ENCODE measurements at regions not wholly inside any gene's neighbourhood (a gene's known extent, or its start where the extent isn't known, plus 50 kb on each side); places are given as distances from the start of the nearest gene placed in this dataset.
"Not testable (repeated sequence)": the region's sequence is repeated elsewhere in the genome, so short reads cannot be mapped to it uniquely, and the experiment has no call there.

DNA sequence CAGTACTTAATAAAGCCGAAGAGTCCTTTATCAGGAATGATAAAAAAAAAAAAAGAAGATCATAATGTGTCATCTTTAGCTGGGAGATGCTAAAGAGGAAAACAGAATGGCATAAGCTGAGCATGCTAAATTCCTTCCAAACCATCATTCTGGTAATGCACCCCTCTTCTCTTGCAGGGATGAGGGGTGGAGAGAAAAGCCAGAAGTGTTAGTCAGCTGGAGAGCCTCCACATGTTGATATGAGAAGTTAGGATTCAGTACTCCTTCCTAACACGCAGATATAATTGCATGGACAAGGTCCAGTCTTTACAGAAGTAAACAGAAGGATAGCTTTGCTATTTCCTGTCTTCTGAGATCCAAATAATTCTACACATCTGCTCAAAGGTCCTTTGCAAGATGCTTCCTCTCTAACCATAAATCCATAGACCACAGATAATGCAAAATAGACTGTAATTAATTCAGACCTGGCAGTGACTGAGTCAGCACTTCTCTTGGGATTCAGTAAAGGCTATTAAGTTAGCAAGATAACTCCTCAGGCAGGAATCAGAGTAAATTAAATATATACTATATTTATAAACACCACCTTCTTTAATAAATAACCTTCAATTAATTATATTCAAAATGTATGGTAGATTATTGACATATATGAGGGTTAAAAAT lies 930.0 kb upstream of the KLHL29 start:
- TF ChIP-seq EP300 (IDR thresholded peaks at IDR 0.05) = no peak
- TF ChIP-seq, protein P1, sequence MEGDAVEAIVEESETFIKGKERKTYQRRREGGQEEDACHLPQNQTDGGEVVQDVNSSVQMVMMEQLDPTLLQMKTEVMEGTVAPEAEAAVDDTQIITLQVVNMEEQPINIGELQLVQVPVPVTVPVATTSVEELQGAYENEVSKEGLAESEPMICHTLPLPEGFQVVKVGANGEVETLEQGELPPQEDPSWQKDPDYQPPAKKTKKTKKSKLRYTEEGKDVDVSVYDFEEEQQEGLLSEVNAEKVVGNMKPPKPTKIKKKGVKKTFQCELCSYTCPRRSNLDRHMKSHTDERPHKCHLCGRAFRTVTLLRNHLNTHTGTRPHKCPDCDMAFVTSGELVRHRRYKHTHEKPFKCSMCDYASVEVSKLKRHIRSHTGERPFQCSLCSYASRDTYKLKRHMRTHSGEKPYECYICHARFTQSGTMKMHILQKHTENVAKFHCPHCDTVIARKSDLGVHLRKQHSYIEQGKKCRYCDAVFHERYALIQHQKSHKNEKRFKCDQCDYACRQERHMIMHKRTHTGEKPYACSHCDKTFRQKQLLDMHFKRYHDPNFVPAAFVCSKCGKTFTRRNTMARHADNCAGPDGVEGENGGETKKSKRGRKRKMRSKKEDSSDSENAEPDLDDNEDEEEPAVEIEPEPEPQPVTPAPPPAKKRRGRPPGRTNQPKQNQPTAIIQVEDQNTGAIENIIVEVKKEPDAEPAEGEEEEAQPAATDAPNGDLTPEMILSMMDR (IDR thresholded peaks at IDR 0.05) = no peak
- TF ChIP-seq POLR2A (IDR thresholded peaks at IDR 0.05) = no peak
- TF ChIP-seq POLR2AphosphoS5 (IDR thresholded peaks at IDR 0.05) = no peak
- 34 to 68% (median 59%) methylated on average over 2 of the region's 2 CpGs for WGBS, 5 donors
- Histone ChIP-seq H3K27ac (no peak overlapping the region), H3K9me3 (no peaks in the 10 kb centered on the region), H3K27me3 (no peaks in the 10 kb centered on the region), H3K36me3 (no peaks in the 10 kb centered on the region), H3K4me3 (no peak overlapping the region), H3K4me1 (no peaks in the 10 kb centered on the region)
- peak in 1 of 2 donors; percentile 79 for DNase-seq
- intact Hi-C loops (cut with DNase I; ENCODE audit: low total_unique reads) = no loop called here

DNA sequence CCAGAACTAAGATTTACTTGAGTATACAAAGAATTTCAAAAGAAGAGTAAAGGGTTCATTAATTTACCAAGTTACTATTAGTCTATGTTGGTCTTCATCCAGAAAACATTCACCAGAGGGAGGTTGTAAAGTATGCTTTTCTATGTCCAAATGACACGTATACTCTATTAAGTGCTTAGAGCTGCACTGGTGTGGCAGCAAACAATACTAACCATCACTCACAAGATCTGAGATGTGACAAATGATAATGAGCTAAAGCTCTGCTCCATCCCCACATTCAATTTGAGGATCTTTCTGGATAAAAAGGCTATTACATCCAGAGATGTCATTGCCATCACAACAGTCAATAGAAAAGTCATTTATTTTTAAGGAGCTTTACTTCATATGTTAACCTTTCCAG lies 926.5 kb upstream of the KLHL29 start:
- no peak overlapping the region for H3K27ac ChIP-seq
- TF ChIP-seq POLR2A (IDR thresholded peaks at IDR 0.05) (no peak), POLR2AphosphoS5 (IDR thresholded peaks at IDR 0.05) (no peak), EP300 (IDR thresholded peaks at IDR 0.05) (no peak)
- TF ChIP-seq, protein P1 (IDR thresholded peaks at IDR 0.05) = no peak
- WGBS, 5 donors = 40 to 69% (median 60%) methylated on average over 1 of the region's 1 CpG
- H3K4me3 ChIP-seq = no peak overlapping the region
- intact Hi-C loops (cut with DNase I; ENCODE audit: low total_unique reads) = no loop called here
- H3K4me1 ChIP-seq = no peaks in the 10 kb centered on the region
- DNase-seq = no peak
- no peaks in the 10 kb centered on the region for H3K9me3 ChIP-seq
- H3K27me3 ChIP-seq = no peaks in the 10 kb centered on the region
- no peaks in the 10 kb centered on the region for H3K36me3 ChIP-seq

DNA sequence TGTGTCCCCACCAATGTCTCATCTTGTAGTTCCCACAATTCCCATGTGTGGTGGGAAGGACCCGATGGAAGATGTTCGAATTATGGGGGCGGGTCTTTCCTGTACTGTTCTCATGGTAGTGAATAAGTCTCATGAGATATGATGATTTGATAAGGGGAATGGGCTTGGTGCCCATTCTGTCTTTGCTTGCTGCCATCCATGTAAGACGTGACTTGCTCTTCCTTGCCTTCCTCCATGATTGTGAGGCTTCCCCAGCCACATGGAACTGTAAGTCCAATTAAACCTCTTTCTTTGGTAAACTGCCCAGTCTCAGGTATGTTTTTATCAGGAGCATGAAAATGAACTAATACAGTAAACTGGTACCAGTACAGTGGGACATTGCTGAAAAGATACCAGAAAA lies 909.9 kb upstream of the KLHL29 start:
- H3K4me3 ChIP-seq; H3K4me1 ChIP-seq; H3K27me3 ChIP-seq; H3K36me3 ChIP-seq; DNase-seq; intact Hi-C loops (cut with DNase I; ENCODE audit: low total_unique reads); H3K9me3 ChIP-seq; H3K27ac ChIP-seq: not testable (repeated sequence)
- WGBS, 5 donors = 79 to 94% (median 86%) methylated on average over 4 of the region's 4 CpGs

DNA sequence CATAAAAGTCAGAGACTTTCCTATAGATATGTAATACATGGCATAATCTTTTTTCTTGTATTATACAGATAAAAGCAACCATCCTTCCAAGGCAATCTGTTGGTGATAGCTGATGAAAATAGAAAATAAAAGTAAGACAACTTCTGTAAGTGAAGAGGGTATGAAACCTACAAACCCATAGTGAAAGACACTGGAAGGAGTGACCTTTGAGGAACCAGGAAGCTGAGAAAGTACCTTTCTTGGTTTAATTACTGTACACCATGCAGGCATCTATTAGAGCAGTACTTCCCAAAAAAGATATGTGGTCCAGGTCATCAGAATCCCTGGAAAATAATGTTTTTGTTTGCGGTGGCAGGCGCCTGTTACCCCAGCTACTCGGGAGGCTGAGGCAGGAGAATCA lies 906.6 kb upstream of the KLHL29 start:
- Histone ChIP-seq H3K36me3 (no peaks in the 10 kb centered on the region), H3K4me1 (no peaks in the 10 kb centered on the region), H3K4me3 (no peak overlapping the region), H3K27ac (no peak overlapping the region), H3K9me3 (no peaks in the 10 kb centered on the region), H3K27me3 (no peaks in the 10 kb centered on the region)
- intact Hi-C loops (cut with DNase I; ENCODE audit: low total_unique reads) = no loop called here
- WGBS, 5 donors = 80 to 90% (median 86%) methylated on average over 3 of the region's 3 CpGs
- DNase-seq = no peak
- no peak for TF ChIP-seq EP300 (IDR thresholded peaks at IDR 0.05)
- no peak for TF ChIP-seq POLR2A (IDR thresholded peaks at IDR 0.05)
- no peak for TF ChIP-seq POLR2AphosphoS5 (IDR thresholded peaks at IDR 0.05)
- TF ChIP-seq, protein P1 (IDR thresholded peaks at IDR 0.05) = no peak

DNA sequence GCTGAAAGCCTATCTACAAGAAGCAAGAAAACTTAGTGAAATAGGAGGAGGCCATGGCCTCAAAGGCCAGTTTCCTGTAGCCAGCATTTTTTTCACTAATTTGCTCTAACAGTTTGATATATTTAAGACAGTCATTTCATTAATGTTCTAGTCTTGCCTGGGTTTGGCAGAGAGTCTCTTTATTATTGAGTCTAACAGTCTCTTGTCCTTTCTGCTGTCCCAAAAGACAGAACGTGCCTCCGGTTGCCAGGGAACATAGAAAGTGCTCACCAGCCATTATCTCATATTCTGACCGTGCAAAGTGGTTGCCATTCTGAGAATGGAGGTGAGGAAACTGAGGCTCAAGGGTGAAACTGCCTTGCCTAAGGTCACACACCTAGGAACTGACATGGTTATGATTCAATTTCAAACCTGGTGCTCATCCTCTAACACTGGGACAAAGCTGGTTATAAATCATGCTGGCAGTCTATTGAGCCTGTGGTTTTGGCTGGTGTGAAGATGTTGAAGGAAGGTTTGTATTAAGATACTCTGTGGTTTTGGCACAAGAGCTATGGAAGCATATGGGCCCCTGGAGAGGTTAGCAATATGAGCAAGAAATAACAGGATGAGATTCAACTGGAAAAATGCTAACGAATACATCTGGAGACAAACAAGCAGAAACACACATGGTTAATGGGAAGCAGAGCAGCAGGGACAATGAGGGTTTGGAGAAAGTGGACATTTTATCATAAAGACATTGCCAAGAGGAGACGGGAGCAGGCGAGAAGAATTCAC lies 903.3 kb upstream of the KLHL29 start:
- no peaks in the 10 kb centered on the region for H3K4me1 ChIP-seq
- H3K27me3 ChIP-seq = no peaks in the 10 kb centered on the region
- WGBS, 5 donors = 70 to 74% (median 72%) methylated on average over 6 of the region's 6 CpGs
- H3K9me3 ChIP-seq = no peaks in the 10 kb centered on the region
- DNase-seq = peak in 1 of 2 donors; percentile 50
- TF ChIP-seq POLR2A (IDR thresholded peaks at IDR 0.05) (no peak), EP300 (IDR thresholded peaks at IDR 0.05) (no peak), POLR2AphosphoS5 (IDR thresholded peaks at IDR 0.05) (no peak)
- TF ChIP-seq, protein P1 (IDR thresholded peaks at IDR 0.05) = no peak
- intact Hi-C loops (cut with DNase I; ENCODE audit: low total_unique reads) = no loop called here
- no peak overlapping the region for H3K27ac ChIP-seq
- no peaks in the 10 kb centered on the region for H3K36me3 ChIP-seq
- H3K4me3 ChIP-seq = no peak overlapping the region
